GM06990 (cell line): ENCODE measurements at regions not wholly inside any gene's neighbourhood (a gene's known extent, or its start where the extent isn't known, plus 50 kb on each side); places are given as distances from the start of the nearest gene placed in this dataset.

Source experiments
- DNase-seq: peaks from one replicate; pipeline ENCODE4 v3.0.0-alpha.2; 2011; ENCODE audit not compliant: insufficient read length; ENCODE audit errors: extremely low read depth
- H3K27me3 ChIP-seq: replicated peaks from 2 replicates; pipeline ENCODE4 v1.6.0; 2011; ENCODE audit warnings: low read length; ENCODE audit not compliant: control insufficient read depth, insufficient read depth
- H3K36me3 ChIP-seq: 2 replicates; pipeline ENCODE4 v1.5.1; 2011; ENCODE audit warnings: low read length; ENCODE audit not compliant: control insufficient read depth, insufficient read depth
- H3K4me3 ChIP-seq: replicated peaks from 2 replicates; pipeline ENCODE4 v1.5.1; 2011; ENCODE audit warnings: low read depth, mild to moderate bottlenecking, control low read depth, low read length
- CTCF ChIP-seq: IDR thresholded peaks from 2 replicates; pipeline ENCODE4 v1.5.1; 2011; ENCODE audit warnings: low read length, control low read depth, mild to moderate bottlenecking, inconsistent platforms; ENCODE audit not compliant: insufficient read depth, poor library complexity, severe bottlenecking

GRCh38 chr5:122532035-122532434, 220.0 kb downstream of the SNCAIP start:
- no peak for DNase-seq
- Histone ChIP-seq H3K27me3 (no peaks in the 10 kb centered on the region), H3K4me3 (no peak overlapping the region), H3K36me3 (no peaks in the 10 kb centered on the region)
- no peak for TF ChIP-seq CTCF

- no peak for DNase-seq
- no peaks in the 10 kb centered on the region for H3K36me3 ChIP-seq
- no peaks in the 10 kb centered on the region for H3K27me3 ChIP-seq
- no peak for TF ChIP-seq CTCF
- H3K4me3 ChIP-seq: no peak overlapping the region
Measured at GRCh38 chr5:122533825-122534224, 221.8 kb downstream of the SNCAIP start.

- no peaks in the 10 kb centered on the region for H3K36me3 ChIP-seq
- TF ChIP-seq CTCF: no peak
Measured at GRCh38 chr5:122534829-122535228, 222.8 kb downstream of the SNCAIP start.

GRCh38 chr5:122541388-122541787, 229.4 kb downstream of the SNCAIP start:
- Histone ChIP-seq H3K36me3 (no peaks in the 10 kb centered on the region), H3K27me3 (no peaks in the 10 kb centered on the region; the same call in 1 of the 2 replicates), H3K4me3 (no peak overlapping the region)
- DNase-seq: no peak
- TF ChIP-seq CTCF: no peak

More at GRCh38 chr5:122534829-122535228, 222.8 kb downstream of the SNCAIP start:
- no peaks in the 10 kb centered on the region; the same call in 1 of the 2 replicates for H3K27me3 ChIP-seq
- no peak overlapping the region for H3K4me3 ChIP-seq
- no peak for DNase-seq

GRCh38 chr5:122545986-122546385, 228.9 kb upstream of the SNX2 start:
- no peaks in the 10 kb centered on the region; the same call in 1 of the 2 replicates for H3K27me3 ChIP-seq
- DNase-seq: no peak
- no peaks in the 10 kb centered on the region for H3K36me3 ChIP-seq
- H3K4me3 ChIP-seq: no peak overlapping the region
- no peak for TF ChIP-seq CTCF

- no peaks in the 10 kb centered on the region; the same call in 1 of the 2 replicates for H3K27me3 ChIP-seq
- no peak overlapping the region for H3K4me3 ChIP-seq
- no peak for TF ChIP-seq CTCF
- no peaks in the 10 kb centered on the region for H3K36me3 ChIP-seq
- DNase-seq: no peak
Measured at GRCh38 chr5:122547219-122547618, 227.7 kb upstream of the SNX2 start.
